H1 (cell line): ENCODE measurements at regions not wholly inside any gene's neighbourhood (a gene's known extent, or its start where the extent isn't known, plus 50 kb on each side); places are given as distances from the start of the nearest gene placed in this dataset.

Source experiments
- CTCF ChIA-PET: fragments of 300-600 bp; sonication (Branson Sonifier 250); formaldehyde crosslinking; loops from one replicate; lab custom pipeline; 2021; ENCODE audit not compliant: partially characterized antibody; lab: Charles Lee
- POLR2A ChIA-PET: fragments of 300-600 bp; sonication (Branson Sonifier 250); formaldehyde crosslinking; loops from one replicate; lab custom pipeline; 2021; ENCODE audit warnings: inconsistent platforms; ENCODE audit not compliant: partially characterized antibody; lab: Charles Lee
- DNase-seq, 2 experiments: peaks; one replicate each; pipeline versions ENCODE4 v3.0.0 to v3.0.0-alpha.2; 2010 to 2022; ENCODE audit warnings: low spot score in 2 of 2, low read depth in 1 of 2, mixed read lengths in 1 of 2
- FAIRE-seq: peaks from 2 replicates; lab custom pipeline; 2011; peaks lifted over from hg19 to GRCh38; lab: Jason Lieb, UNC
- H2AFZ ChIP-seq: 2 replicates; pipeline ENCODE4 v1.8.1; 2012; ENCODE audit warnings: low read length, inconsistent platforms
- H2AK5ac ChIP-seq: 2 replicates; pipeline ENCODE4 v1.6.1; 2013; ENCODE audit warnings: low read depth, low read length
- H2BK120ac ChIP-seq: replicated peaks from 2 replicates; pipeline ENCODE3; 2013; ENCODE audit warnings: low read depth, low read length, inconsistent platforms
- H2BK12ac ChIP-seq: 2 replicates; pipeline ENCODE4 v1.6.1; 2013; ENCODE audit warnings: low read depth, low read length
- H2BK15ac ChIP-seq: 2 replicates; pipeline ENCODE4 v1.6.1; 2013; ENCODE audit warnings: low read length
- H2BK20ac ChIP-seq: 2 replicates; pipeline ENCODE4 v1.6.1; 2013; ENCODE audit warnings: low read length
- H2BK5ac ChIP-seq: 2 replicates; pipeline ENCODE4 v1.6.1; 2013; ENCODE audit warnings: low read depth, low read length
- H3K14ac ChIP-seq: 2 replicates; pipeline ENCODE4 v1.6.1; 2013; ENCODE audit warnings: inconsistent platforms; ENCODE audit not compliant: insufficient read length
- H3K18ac ChIP-seq: 2 replicates; pipeline ENCODE4 v1.6.1; 2013; ENCODE audit warnings: low read length; ENCODE audit errors: extremely low read depth
- H3K23ac ChIP-seq: 2 replicates; pipeline ENCODE4 v1.6.1; 2013; ENCODE audit warnings: inconsistent platforms; ENCODE audit not compliant: insufficient read length
- H3K23me2 ChIP-seq: 2 replicates; pipeline ENCODE4 v1.6.1; 2013; ENCODE audit warnings: low read depth, low read length
- H3K27ac ChIP-seq: 2 replicates; pipeline ENCODE4 v1.6.1; 2011; ENCODE audit warnings: low read depth, low read length, inconsistent platforms
- H3K27me3 ChIP-seq, 4 experiments: replicated peaks in 1 of 4; 1 replicate in 1 of 4; 2 replicates in 3 of 4; pipeline versions ENCODE4 v1.6.1 to v1.8.1; 2011 to 2013; ENCODE audit warnings: low read length in 3 of 4, mild to moderate bottlenecking in 3 of 4, inconsistent platforms in 2 of 4, mixed read lengths in 2 of 4, moderate library complexity in 1 of 4; ENCODE audit not compliant: control insufficient read depth in 3 of 4, insufficient read depth in 3 of 4; ENCODE audit errors: extremely low read depth in 1 of 4
- H3K36me3 ChIP-seq, 4 experiments: 2 replicates each; pipeline versions ENCODE4 v1.6.1 to v1.8.1; 2011 to 2013; ENCODE audit warnings: mild to moderate bottlenecking in 4 of 4, low read length in 3 of 4, moderate library complexity in 2 of 4, control low read depth in 1 of 4, inconsistent platforms in 1 of 4; ENCODE audit not compliant: insufficient read depth in 4 of 4, control insufficient read depth in 2 of 4
- H3K4ac ChIP-seq: replicated peaks from 2 replicates; pipeline ENCODE3; 2013; ENCODE audit warnings: low read length, low read depth, mixed read lengths, inconsistent platforms; ENCODE audit not compliant: insufficient read length
- H3K4me1 ChIP-seq, 4 experiments: replicated peaks in 1 of 4; 1 replicate in 1 of 4; 2 replicates in 3 of 4; pipeline versions ENCODE4 v1.6.1 to v1.8.1; 2011 to 2013; ENCODE audit warnings: low read length in 3 of 4, inconsistent platforms in 2 of 4, mixed read lengths in 1 of 4; ENCODE audit not compliant: insufficient read depth in 4 of 4, control insufficient read depth in 3 of 4
- H3K4me2 ChIP-seq, 2 experiments: 2 replicates each; pipeline versions ENCODE4 v1.6.1 to v1.8.1; 2011 to 2013; ENCODE audit warnings: low read depth in 2 of 2, low read length in 2 of 2, control low read depth in 1 of 2, inconsistent platforms in 1 of 2, mild to moderate bottlenecking in 1 of 2; ENCODE audit not compliant: insufficient read depth in 1 of 2
- H3K4me3 ChIP-seq, 4 experiments: fragments of 200-600, 300-600 bp in 1 of 4; sonication (generic), shearing (Covaris generic), sonication (Bioruptor Twin) in 1 of 4; 2 replicates each; pipeline versions ENCODE4 v1.5.1 to v1.8.1; 2011 to 2016; ENCODE audit warnings: low read length in 4 of 4, low read depth in 3 of 4, control low read depth in 2 of 4, inconsistent platforms in 2 of 4, mild to moderate bottlenecking in 2 of 4, mixed read lengths in 1 of 4, moderate library complexity in 1 of 4; ENCODE audit not compliant: insufficient read depth in 2 of 4; ENCODE audit errors: extremely low read depth in 1 of 4
- H3K56ac ChIP-seq: replicated peaks from 2 replicates; pipeline ENCODE3; 2013; ENCODE audit warnings: low read depth, mild to moderate bottlenecking, mixed read lengths, low read length, inconsistent platforms; ENCODE audit not compliant: insufficient read length
- H3K79me1 ChIP-seq: 2 replicates; pipeline ENCODE4 v1.6.1; 2013; ENCODE audit warnings: low read depth, low read length, control low read depth
- H3K79me2 ChIP-seq, 2 experiments: 2 replicates each; pipeline versions ENCODE4 v1.6.1 to v1.8.1; 2012 to 2013; ENCODE audit warnings: low read length in 2 of 2, mild to moderate bottlenecking in 2 of 2, inconsistent platforms in 1 of 2; ENCODE audit not compliant: insufficient read depth in 2 of 2, control insufficient read depth in 1 of 2
- H3K9ac ChIP-seq, 4 experiments: replicated peaks in 1 of 4; 1 replicate in 1 of 4; 2 replicates in 3 of 4; pipeline versions ENCODE4 v1.6.1 to v1.8.1; 2011 to 2013; ENCODE audit warnings: low read depth in 3 of 4, low read length in 3 of 4, control low read depth in 2 of 4, mild to moderate bottlenecking in 2 of 4, moderate library complexity in 2 of 4, inconsistent platforms in 1 of 4; ENCODE audit errors: extremely low read depth in 1 of 4
- H3K9me3 ChIP-seq, 2 experiments: 2 replicates each; pipeline versions ENCODE4 v1.6.1 to v1.8.1; 2012 to 2013; ENCODE audit warnings: mild to moderate bottlenecking in 2 of 2, moderate library complexity in 2 of 2, control low read depth in 1 of 2, inconsistent platforms in 1 of 2, low read depth in 1 of 2, low read length in 1 of 2, mixed read lengths in 1 of 2; ENCODE audit not compliant: insufficient read depth in 2 of 2
- H4K20me1 ChIP-seq, 2 experiments: replicated peaks in 1 of 2; 2 replicates each; pipeline versions ENCODE3 to v1.8.1; 2011 to 2013; ENCODE audit warnings: inconsistent platforms in 2 of 2, low read length in 2 of 2, mild to moderate bottlenecking in 1 of 2; ENCODE audit not compliant: insufficient read depth in 2 of 2, control insufficient read depth in 1 of 2
- H4K5ac ChIP-seq: 2 replicates; pipeline ENCODE4 v1.6.1; 2013; ENCODE audit warnings: low read length, low read depth, mixed read lengths, inconsistent platforms; ENCODE audit not compliant: insufficient read length
- H4K8ac ChIP-seq: 2 replicates; pipeline ENCODE4 v1.8.0; 2013; ENCODE audit warnings: mild to moderate bottlenecking, moderate library complexity, low read length, inconsistent platforms; ENCODE audit not compliant: insufficient read depth; ENCODE audit errors: extremely low read depth
- H4K91ac ChIP-seq: replicated peaks from 2 replicates; pipeline ENCODE3; 2013; ENCODE audit warnings: low read length, mixed read lengths, inconsistent platforms; ENCODE audit not compliant: insufficient read length
- CTCF ChIP-seq, 3 experiments: IDR thresholded peaks; 1 replicate in 2 of 3; 2 replicates in 1 of 3; pipeline versions ENCODE4 v1.5.1 to v1.6.1; 2011; ENCODE audit warnings: low read length in 3 of 3, mild to moderate bottlenecking in 3 of 3, inconsistent platforms in 2 of 3, low read depth in 1 of 3, moderate library complexity in 1 of 3; ENCODE audit not compliant: insufficient read depth in 1 of 3; ENCODE audit errors: control extremely low read depth in 1 of 3
- POU5F1 ChIP-seq: IDR thresholded peaks from 2 replicates; pipeline ENCODE4 v1.6.1; 2011; ENCODE audit warnings: low read depth, mild to moderate bottlenecking, low read length, moderate library complexity
- RAD21 ChIP-seq, 2 experiments: IDR thresholded peaks in 1 of 2; conservative IDR thresholded peaks in 1 of 2; 2 replicates each; pipeline ENCODE4 v1.6.1; 2011; ENCODE audit warnings: low read depth in 2 of 2, low read length in 2 of 2, improper control_type of control experiment in 1 of 2, inconsistent platforms in 1 of 2, mild to moderate bottlenecking in 1 of 2, moderate library complexity in 1 of 2
- SIN3A ChIP-seq, 2 experiments: IDR thresholded peaks in 1 of 2; conservative IDR thresholded peaks in 1 of 2; 2 replicates each; pipeline ENCODE4 v1.6.1; 2011 to 2012; ENCODE audit warnings: low read length in 2 of 2, improper control_type of control experiment in 1 of 2, low read depth in 1 of 2, mild to moderate bottlenecking in 1 of 2
- WGBS, 2 experiments: shearing (Covaris generic) in 1 of 2; methylation state at CpG; one replicate each; pipeline versions ENCODE4 v1.1.6 to v1.1.7; 2013 to 2015; ENCODE audit warnings: low lambda C conversion rate in 2 of 2, mixed read lengths in 2 of 2, inconsistent platforms in 1 of 2, low coverage in 1 of 2, missing lambda C conversion rate in 1 of 2; ENCODE audit not compliant: insufficient replicate concordance in 2 of 2, insufficient coverage in 1 of 2, insufficient read length in 1 of 2; ENCODE audit errors: extremely low coverage in 1 of 2, missing lambda C conversion rate in 1 of 2; 5-methylcytosine and 5-hydroxymethylcytosine counted together

- Histone ChIP-seq H3K23ac (no peak overlapping the region), H2BK120ac (no peak overlapping the region)
- WGBS, 2 experiments, result 86% methylated on average over 2 of the region's 3 CpGs; no CpG with 5 or more reads in 1 of the 2 experiments
- TF ChIP-seq CTCF (IDR thresholded peaks at IDR 0.05; ENCODE audit: control extremely low read depth in 1 of 3, insufficient read depth in 1 of 3, low read depth in 1 of 3, low read length in 3 of 3) (peak; percentile 23 to 39 (median 38); a peak in 3 of 4 replicates), SIN3A (conservative IDR thresholded peaks at IDR 0.05 in 1 of 2, IDR thresholded peaks at IDR 0.05 in 1 of 2; ENCODE audit: low read depth in 1 of 2, low read length in 2 of 2) (no peak), POU5F1 (no peak), RAD21 (IDR thresholded peaks at IDR 0.05 in 1 of 2, conservative IDR thresholded peaks at IDR 0.05 in 1 of 2; ENCODE audit: low read depth in 2 of 2, low read length in 2 of 2) (peak; percentile 46 to 57)
- TF ChIP-seq, all 59 proteins: peak for 2
- Histone ChIP-seq H3K27me3 (no peaks in the 10 kb centered on the region), H3K18ac (0 out of 2 replicates have a peak overlapping the region, but pooled peaks have one; percentile 6), H3K4me1 (peaks cover 0 to 4% (median 0%) of the 10 kb centered on the region in 4 experiments; a peak in 1 of 7 replicates), H3K9ac (no peak overlapping the region), H4K8ac (no peak overlapping the region), H2BK5ac (no peak overlapping the region), H3K9me3 (no peaks in the 10 kb centered on the region), H3K14ac (no peak overlapping the region), H3K79me2 (no peaks in the 10 kb centered on the region), H3K4me2 (no peak overlapping the region), H3K79me1 (no peaks in the 10 kb centered on the region), H2BK12ac (no peak overlapping the region), H2BK15ac (no peak overlapping the region), H2AFZ (peak overlapping the region; percentile 99), H4K5ac (no peak overlapping the region), H3K56ac (no peak overlapping the region), H3K36me3 (no peaks in the 10 kb centered on the region), H3K27ac (no peak overlapping the region), H4K91ac (no peak overlapping the region), H2BK20ac (no peak overlapping the region), H3K4me3 (no peak overlapping the region), H3K4ac (no peak overlapping the region), H2AK5ac (no peak overlapping the region), H3K23me2 (no peaks in the 10 kb centered on the region), H4K20me1 (no peaks in the 10 kb centered on the region)
- POLR2A ChIA-PET, result no interaction called here
- DNase-seq, result peak; percentile 5 to 53
- FAIRE-seq, result no peak
- CTCF ChIA-PET, result interaction anchor here (0.6 to 2.1 kb wide), 8 partner anchors 11 to 412 kb away, joined by 3 to 6 read pairs (median 3); no protein-coding TSS in a partner anchor
These were observed 1083.6 kb upstream of the PHF14 start for GRCh38 chr7:9890092-9890491.
